SK-N-SH (cell line): ENCODE measurements at regions not wholly inside any gene's neighbourhood (a gene's known extent, or its start where the extent isn't known, plus 50 kb on each side); places are given as distances from the start of the nearest gene placed in this dataset.

Experiments used
- CTCF ChIA-PET: fragments of 300-600, 350-600 bp; formaldehyde crosslinking; extraction: SDS; loops from one replicate; lab custom pipeline; 2021; lab: Yijun Ruan, JAX
- POLR2A ChIA-PET: fragments of 350-600 bp; sonication (Branson Sonifier 250); formaldehyde crosslinking; extraction: SDS; loops from one replicate; lab custom pipeline; 2020; ENCODE audit warnings: antibody characterized with exemption, inconsistent platforms; lab: Yijun Ruan, JAX
- DNase-seq: peaks from one replicate; pipeline ENCODE4 v3.0.0; 2012
- H2AFZ ChIP-seq: fragments of 200-600 bp; sonication (generic); 2 replicates; pipeline ENCODE4 v1.8.1; 2016; ENCODE audit warnings: antibody characterized with exemption, mild to moderate bottlenecking, low read depth
- H3F3A ChIP-seq: fragments of 200-600 bp; sonication (generic); replicated peaks from 2 replicates; pipeline ENCODE3; 2016; ENCODE audit warnings: antibody characterized with exemption, mild to moderate bottlenecking; ENCODE audit not compliant: insufficient read depth
- H3K27ac ChIP-seq, 2 experiments: fragments of 200-500 bp in 1 of 2; fragments of 200-600 bp in 1 of 2; sonication (Bioruptor generic) in 1 of 2; sonication (generic), shearing (Covaris generic) in 1 of 2; 2 replicates each; pipeline versions ENCODE4 v1.5.1 to v1.6.1; 2014 to 2016; ENCODE audit warnings: low read depth in 2 of 2, inconsistent platforms in 1 of 2, low read length in 1 of 2, mild to moderate bottlenecking in 1 of 2, mixed read lengths in 1 of 2
- H3K27me3 ChIP-seq: fragments of 200-600 bp; sonication (generic), shearing (Covaris generic); 2 replicates; pipeline ENCODE4 v1.6.1; 2016; ENCODE audit warnings: mixed run types; ENCODE audit not compliant: insufficient read depth
- H3K36me3 ChIP-seq, 2 experiments: fragments of 200-500 bp in 1 of 2; fragments of 200-600 bp in 1 of 2; sonication (Bioruptor generic) in 1 of 2; sonication (generic) in 1 of 2; replicated peaks in 1 of 2; 2 replicates each; pipeline versions ENCODE3 to v1.5.1; 2014 to 2016; ENCODE audit warnings: low read length in 1 of 2, mild to moderate bottlenecking in 1 of 2; ENCODE audit not compliant: insufficient read depth in 2 of 2, control insufficient read depth in 1 of 2
- H3K4me1 ChIP-seq, 2 experiments: fragments of 200-500 bp in 1 of 2; fragments of 200-600 bp in 1 of 2; sonication (Bioruptor generic) in 1 of 2; sonication (generic), shearing (Covaris generic) in 1 of 2; 2 replicates each; pipeline versions ENCODE4 v1.5.1 to v1.6.1; 2014 to 2016; ENCODE audit warnings: low read depth in 1 of 2, low read length in 1 of 2, mixed run types in 1 of 2; ENCODE audit not compliant: insufficient read depth in 2 of 2, control insufficient read depth in 1 of 2
- H3K4me2 ChIP-seq: fragments of 200-600 bp; sonication (generic), shearing (Covaris generic); 2 replicates; pipeline ENCODE4 v1.6.1; 2017; ENCODE audit warnings: mixed run types
- H3K4me3 ChIP-seq, 2 experiments: fragments of 200-500 bp in 1 of 2; fragments of 200-600 bp in 1 of 2; sonication (Bioruptor generic) in 1 of 2; sonication (generic), shearing (Covaris generic) in 1 of 2; 2 replicates each; pipeline versions ENCODE4 v1.5.1 to v1.8.1; 2014 to 2016; ENCODE audit warnings: low read depth in 2 of 2, inconsistent platforms in 1 of 2, low read length in 1 of 2, mild to moderate bottlenecking in 1 of 2, mixed read lengths in 1 of 2, moderate library complexity in 1 of 2
- H3K79me2 ChIP-seq: fragments of 200-600 bp; sonication (generic); 2 replicates; pipeline ENCODE4 v1.8.1; 2017; ENCODE audit warnings: mild to moderate bottlenecking; ENCODE audit not compliant: insufficient read depth
- H3K9ac ChIP-seq: fragments of 200-600 bp; sonication (generic); 2 replicates; pipeline ENCODE4 v1.6.1; 2017; ENCODE audit warnings: mixed run types
- H3K9me2 ChIP-seq: fragments of 200-600 bp; sonication (generic); 2 replicates; pipeline ENCODE4 v1.6.1; 2017; ENCODE audit warnings: mixed run types
- H3K9me3 ChIP-seq: fragments of 200-600 bp; sonication (generic); 2 replicates; pipeline ENCODE4 v1.6.1; 2017; ENCODE audit warnings: mixed run types, mild to moderate bottlenecking, moderate library complexity
- H4K20me1 ChIP-seq: fragments of 200-600 bp; sonication (generic); 2 replicates; pipeline ENCODE4 v1.6.1; 2017; ENCODE audit warnings: mild to moderate bottlenecking, mixed run types; ENCODE audit not compliant: insufficient read depth
- ELF1 ChIP-seq: IDR thresholded peaks from 2 replicates; pipeline ENCODE4 v1.4.0; 2012
- EP300 ChIP-seq, 2 experiments: IDR thresholded peaks; 2 replicates each; pipeline versions ENCODE4 v1.4.0 to v1.6.1; 2012; ENCODE audit warnings: borderline replicate concordance in 1 of 2, low read depth in 1 of 2, low read length in 1 of 2
- FOSL2 ChIP-seq: IDR thresholded peaks from 2 replicates; pipeline ENCODE4 v1.4.0; 2012; ENCODE audit warnings: low read depth, mild to moderate bottlenecking, moderate library complexity, borderline replicate concordance
- FOXJ3 ChIP-seq: sonication (generic); formaldehyde crosslinking; IDR thresholded peaks from 2 replicates; pipeline ENCODE4 v1.5.1; 2020; ENCODE audit warnings: mild to moderate bottlenecking, missing genetic modification reagents
- FOXM1 ChIP-seq: IDR thresholded peaks from 2 replicates; pipeline ENCODE4 v1.4.0; 2012; ENCODE audit warnings: low read depth, mild to moderate bottlenecking
- GATA2 ChIP-seq: sonication (generic); formaldehyde crosslinking; IDR thresholded peaks from 2 replicates; pipeline ENCODE4 v1.5.0; 2020; ENCODE audit warnings: mild to moderate bottlenecking, missing genetic modification reagents
- JUND ChIP-seq: IDR thresholded peaks from 2 replicates; pipeline ENCODE4 v1.4.0; 2012
- NFIC ChIP-seq: IDR thresholded peaks from 2 replicates; pipeline ENCODE4 v1.4.0; 2012; ENCODE audit warnings: borderline replicate concordance
- POLR2AphosphoS5 ChIP-seq: IDR thresholded peaks from 2 replicates; pipeline ENCODE4 v1.6.1; 2012; ENCODE audit warnings: low read depth, low read length
- RAD21 ChIP-seq: IDR thresholded peaks from 2 replicates; pipeline ENCODE4 v1.6.1; 2012; ENCODE audit warnings: mild to moderate bottlenecking, low read length
- RCOR1 ChIP-seq: fragments of 150-350 bp; IDR thresholded peaks from 2 replicates; pipeline ENCODE4 v1.6.1; 2017; ENCODE audit warnings: antibody characterized with exemption, low read length
- RFX5 ChIP-seq: IDR thresholded peaks from 2 replicates; pipeline ENCODE4 v1.6.1; 2012; ENCODE audit warnings: mild to moderate bottlenecking, improper control_type of control experiment, low read length
- RXRA ChIP-seq: IDR thresholded peaks from 2 replicates; pipeline ENCODE4 v1.4.0; 2012; ENCODE audit warnings: low read depth, mild to moderate bottlenecking, borderline replicate concordance
- TAF1 ChIP-seq: IDR thresholded peaks from 2 replicates; pipeline ENCODE4 v1.6.1; 2012; ENCODE audit warnings: low read depth, mild to moderate bottlenecking, low read length, moderate library complexity, borderline replicate concordance
- TCF12 ChIP-seq: IDR thresholded peaks from 2 replicates; pipeline ENCODE4 v1.4.0; 2012
- YY1 ChIP-seq: IDR thresholded peaks from 2 replicates; pipeline ENCODE4 v1.4.0; 2012; ENCODE audit warnings: low read depth, mild to moderate bottlenecking
- WGBS: methylation state at CpG from one replicate; pipeline ENCODE4 v1.1.6; 2017; ENCODE audit warnings: low lambda C conversion rate; 5-methylcytosine and 5-hydroxymethylcytosine counted together
- TF ChIP-seq, protein P1 (sequence below): IDR thresholded peaks from 2 replicates; pipeline ENCODE4 v1.6.1; 2012; ENCODE audit warnings: mild to moderate bottlenecking, low read depth, low read length, moderate library complexity
- TF ChIP-seq, protein P2 (sequence below): fragments of 150-350 bp; IDR thresholded peaks from 2 replicates; pipeline ENCODE4 v1.6.1; 2017; ENCODE audit warnings: antibody characterized with exemption, low read length, low read depth, borderline replicate concordance
- TF ChIP-seq, protein P3 (sequence below): IDR thresholded peaks from 2 replicates; pipeline ENCODE4; 2012
- TF ChIP-seq, protein P4 (sequence below): fragments of 200-600 bp; sonication (generic); IDR thresholded peaks from 2 replicates; pipeline ENCODE4 v1.6.1; 2017; ENCODE audit warnings: antibody characterized with exemption, mild to moderate bottlenecking, moderate library complexity
- TF ChIP-seq, protein P5 (sequence below): IDR thresholded peaks from 2 replicates; pipeline ENCODE4 v1.4.0; 2012; ENCODE audit warnings: low read depth, borderline replicate concordance

DNA sequence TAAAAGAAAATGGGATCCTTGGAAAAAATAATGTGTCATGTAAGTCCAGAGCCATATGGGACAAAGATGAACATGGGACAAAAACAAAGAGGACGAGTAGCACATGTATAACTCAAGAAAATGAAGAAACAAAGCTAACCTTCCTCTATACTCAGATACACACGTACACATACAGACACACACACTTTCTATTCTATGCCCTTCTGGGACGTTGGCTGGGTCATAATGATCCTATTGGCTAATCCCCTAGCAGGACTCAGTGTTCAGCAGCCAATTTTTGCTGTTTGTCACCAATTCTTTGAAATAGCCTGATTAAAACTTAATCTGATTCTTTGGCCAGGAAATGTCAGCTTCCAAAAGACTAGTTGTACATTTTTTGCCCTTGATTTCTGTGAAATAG is 189.4 kb upstream of the FOXG1 start (continued):
- no peak for TF ChIP-seq JUND

DNA sequence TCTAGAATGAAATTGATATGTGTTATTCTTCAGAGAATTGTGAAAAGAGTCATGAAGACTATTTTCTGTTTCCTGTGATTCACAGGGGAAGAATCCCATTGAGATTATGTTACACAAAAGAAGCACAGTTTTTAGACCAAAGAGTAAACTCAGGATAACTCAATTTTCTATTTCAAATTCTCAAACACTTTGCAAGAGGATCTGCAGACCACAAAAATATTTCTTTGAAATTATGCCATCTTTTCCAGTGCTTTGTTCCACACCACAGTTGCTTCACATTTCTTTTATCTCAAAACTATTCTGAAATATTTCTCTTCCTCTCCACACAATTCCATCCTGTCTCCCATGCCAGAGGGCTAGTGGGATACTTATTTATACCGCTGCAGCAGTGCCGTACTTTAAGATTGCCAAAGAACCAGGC is 188.9 kb upstream of the FOXG1 start:
- Histone ChIP-seq H3K27me3 (no peaks in the 10 kb centered on the region), H3K9ac (peak overlapping the region; percentile 38; the same call in 1 of the 2 replicates), H3K79me2 (no peaks in the 10 kb centered on the region), H3K9me2 (no peaks in the 10 kb centered on the region), H3K4me3 (peak overlapping the region; percentile 12 to 60; a peak in 3 of 4 replicates), H3K4me1 (0 out of 4 replicates have a peak, but pooled peaks cover 0 to 15% of the 10 kb centered on the region in 2 experiments), H3K4me2 (peak overlapping the region; percentile 78), H3F3A (peaks cover 5% of the 10 kb centered on the region), H3K27ac (peak overlapping the region; percentile 67 to 70; a peak in 3 of 4 replicates), H4K20me1 (no peaks in the 10 kb centered on the region), H2AFZ (peak overlapping the region; percentile 84; the same call in 1 of the 2 replicates), H3K36me3 (no peaks in the 10 kb centered on the region), H3K9me3 (no peaks in the 10 kb centered on the region)
- no peak for DNase-seq
- ChIA-PET CTCF (no interaction called here), POLR2A (no interaction called here)
- 5% methylated on average over 2 of the region's 2 CpGs for WGBS
- TF ChIP-seq RCOR1 (no peak), RFX5 (no peak), FOXJ3 (CRISPR knock-in tag) (no peak), FOXM1 (no peak), JUND (no peak), FOSL2 (peak; percentile 25; the same call in 1 of the 2 replicates), TCF12 (peak; percentile 42; the same call in 1 of the 2 replicates), RAD21 (no peak), NFIC (no peak), POLR2AphosphoS5 (no peak), GATA2 (CRISPR knock-in tag) (no peak), RXRA (no peak), EP300 (IDR thresholded peaks at IDR 0.05; ENCODE audit: borderline replicate concordance in 1 of 2, low read depth in 1 of 2, low read length in 1 of 2) (peak in 1 of 2 experiments; percentile 21; a peak in 1 of 4 replicates), ELF1 (no peak), TAF1 (no peak), YY1 (no peak)
- TF ChIP-seq, protein P1, sequence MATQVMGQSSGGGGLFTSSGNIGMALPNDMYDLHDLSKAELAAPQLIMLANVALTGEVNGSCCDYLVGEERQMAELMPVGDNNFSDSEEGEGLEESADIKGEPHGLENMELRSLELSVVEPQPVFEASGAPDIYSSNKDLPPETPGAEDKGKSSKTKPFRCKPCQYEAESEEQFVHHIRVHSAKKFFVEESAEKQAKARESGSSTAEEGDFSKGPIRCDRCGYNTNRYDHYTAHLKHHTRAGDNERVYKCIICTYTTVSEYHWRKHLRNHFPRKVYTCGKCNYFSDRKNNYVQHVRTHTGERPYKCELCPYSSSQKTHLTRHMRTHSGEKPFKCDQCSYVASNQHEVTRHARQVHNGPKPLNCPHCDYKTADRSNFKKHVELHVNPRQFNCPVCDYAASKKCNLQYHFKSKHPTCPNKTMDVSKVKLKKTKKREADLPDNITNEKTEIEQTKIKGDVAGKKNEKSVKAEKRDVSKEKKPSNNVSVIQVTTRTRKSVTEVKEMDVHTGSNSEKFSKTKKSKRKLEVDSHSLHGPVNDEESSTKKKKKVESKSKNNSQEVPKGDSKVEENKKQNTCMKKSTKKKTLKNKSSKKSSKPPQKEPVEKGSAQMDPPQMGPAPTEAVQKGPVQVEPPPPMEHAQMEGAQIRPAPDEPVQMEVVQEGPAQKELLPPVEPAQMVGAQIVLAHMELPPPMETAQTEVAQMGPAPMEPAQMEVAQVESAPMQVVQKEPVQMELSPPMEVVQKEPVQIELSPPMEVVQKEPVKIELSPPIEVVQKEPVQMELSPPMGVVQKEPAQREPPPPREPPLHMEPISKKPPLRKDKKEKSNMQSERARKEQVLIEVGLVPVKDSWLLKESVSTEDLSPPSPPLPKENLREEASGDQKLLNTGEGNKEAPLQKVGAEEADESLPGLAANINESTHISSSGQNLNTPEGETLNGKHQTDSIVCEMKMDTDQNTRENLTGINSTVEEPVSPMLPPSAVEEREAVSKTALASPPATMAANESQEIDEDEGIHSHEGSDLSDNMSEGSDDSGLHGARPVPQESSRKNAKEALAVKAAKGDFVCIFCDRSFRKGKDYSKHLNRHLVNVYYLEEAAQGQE, result no peak
- TF ChIP-seq, protein P2, sequence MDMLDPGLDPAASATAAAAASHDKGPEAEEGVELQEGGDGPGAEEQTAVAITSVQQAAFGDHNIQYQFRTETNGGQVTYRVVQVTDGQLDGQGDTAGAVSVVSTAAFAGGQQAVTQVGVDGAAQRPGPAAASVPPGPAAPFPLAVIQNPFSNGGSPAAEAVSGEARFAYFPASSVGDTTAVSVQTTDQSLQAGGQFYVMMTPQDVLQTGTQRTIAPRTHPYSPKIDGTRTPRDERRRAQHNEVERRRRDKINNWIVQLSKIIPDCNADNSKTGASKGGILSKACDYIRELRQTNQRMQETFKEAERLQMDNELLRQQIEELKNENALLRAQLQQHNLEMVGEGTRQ, result no peak
- TF ChIP-seq, protein P3, sequence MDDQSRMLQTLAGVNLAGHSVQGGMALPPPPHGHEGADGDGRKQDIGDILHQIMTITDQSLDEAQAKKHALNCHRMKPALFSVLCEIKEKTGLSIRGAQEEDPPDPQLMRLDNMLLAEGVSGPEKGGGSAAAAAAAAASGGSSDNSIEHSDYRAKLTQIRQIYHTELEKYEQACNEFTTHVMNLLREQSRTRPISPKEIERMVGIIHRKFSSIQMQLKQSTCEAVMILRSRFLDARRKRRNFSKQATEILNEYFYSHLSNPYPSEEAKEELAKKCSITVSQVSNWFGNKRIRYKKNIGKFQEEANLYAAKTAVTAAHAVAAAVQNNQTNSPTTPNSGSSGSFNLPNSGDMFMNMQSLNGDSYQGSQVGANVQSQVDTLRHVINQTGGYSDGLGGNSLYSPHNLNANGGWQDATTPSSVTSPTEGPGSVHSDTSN, result no peak
- TF ChIP-seq, protein P4, sequence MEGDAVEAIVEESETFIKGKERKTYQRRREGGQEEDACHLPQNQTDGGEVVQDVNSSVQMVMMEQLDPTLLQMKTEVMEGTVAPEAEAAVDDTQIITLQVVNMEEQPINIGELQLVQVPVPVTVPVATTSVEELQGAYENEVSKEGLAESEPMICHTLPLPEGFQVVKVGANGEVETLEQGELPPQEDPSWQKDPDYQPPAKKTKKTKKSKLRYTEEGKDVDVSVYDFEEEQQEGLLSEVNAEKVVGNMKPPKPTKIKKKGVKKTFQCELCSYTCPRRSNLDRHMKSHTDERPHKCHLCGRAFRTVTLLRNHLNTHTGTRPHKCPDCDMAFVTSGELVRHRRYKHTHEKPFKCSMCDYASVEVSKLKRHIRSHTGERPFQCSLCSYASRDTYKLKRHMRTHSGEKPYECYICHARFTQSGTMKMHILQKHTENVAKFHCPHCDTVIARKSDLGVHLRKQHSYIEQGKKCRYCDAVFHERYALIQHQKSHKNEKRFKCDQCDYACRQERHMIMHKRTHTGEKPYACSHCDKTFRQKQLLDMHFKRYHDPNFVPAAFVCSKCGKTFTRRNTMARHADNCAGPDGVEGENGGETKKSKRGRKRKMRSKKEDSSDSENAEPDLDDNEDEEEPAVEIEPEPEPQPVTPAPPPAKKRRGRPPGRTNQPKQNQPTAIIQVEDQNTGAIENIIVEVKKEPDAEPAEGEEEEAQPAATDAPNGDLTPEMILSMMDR, result no peak
- TF ChIP-seq, protein P5, sequence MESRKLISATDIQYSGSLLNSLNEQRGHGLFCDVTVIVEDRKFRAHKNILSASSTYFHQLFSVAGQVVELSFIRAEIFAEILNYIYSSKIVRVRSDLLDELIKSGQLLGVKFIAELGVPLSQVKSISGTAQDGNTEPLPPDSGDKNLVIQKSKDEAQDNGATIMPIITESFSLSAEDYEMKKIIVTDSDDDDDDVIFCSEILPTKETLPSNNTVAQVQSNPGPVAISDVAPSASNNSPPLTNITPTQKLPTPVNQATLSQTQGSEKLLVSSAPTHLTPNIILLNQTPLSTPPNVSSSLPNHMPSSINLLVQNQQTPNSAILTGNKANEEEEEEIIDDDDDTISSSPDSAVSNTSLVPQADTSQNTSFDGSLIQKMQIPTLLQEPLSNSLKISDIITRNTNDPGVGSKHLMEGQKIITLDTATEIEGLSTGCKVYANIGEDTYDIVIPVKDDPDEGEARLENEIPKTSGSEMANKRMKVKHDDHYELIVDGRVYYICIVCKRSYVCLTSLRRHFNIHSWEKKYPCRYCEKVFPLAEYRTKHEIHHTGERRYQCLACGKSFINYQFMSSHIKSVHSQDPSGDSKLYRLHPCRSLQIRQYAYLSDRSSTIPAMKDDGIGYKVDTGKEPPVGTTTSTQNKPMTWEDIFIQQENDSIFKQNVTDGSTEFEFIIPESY, result no peak
